HCT116 (cell line): ENCODE measurements at regions not wholly inside any gene's neighbourhood (a gene's known extent, or its start where the extent isn't known, plus 50 kb on each side); places are given as distances from the start of the nearest gene placed in this dataset.

Source experiments
- ATAC-seq: fragments of 200-7000 bp; cut with Tn5 transposase; 2 replicates; pipeline ENCODE4 v1.9.1; 2020; ENCODE audit warnings: mild to moderate bottlenecking, moderate library complexity
- BruUV-seq: library from RNA; stranded (reverse); fragments of 400-500 nt; replicated peaks from 2 replicates; lab custom pipeline; 2021; lab: Mats Ljungman, UMichigan
- CTCF ChIA-PET: fragments of 300-600 bp; sonication (Branson Sonifier 250); formaldehyde crosslinking; loops from one replicate; lab custom pipeline; 2021; ENCODE audit warnings: antibody characterized with exemption; lab: Charles Lee
- POLR2A ChIA-PET: fragments of 300-600, 350-600 bp; sonication (Branson Sonifier 250); formaldehyde crosslinking; loops from one replicate; lab custom pipeline; 2021; ENCODE audit warnings: antibody characterized with exemption; lab: Charles Lee
- RAD21 ChIA-PET, 2 experiments: fragments of 300-600 bp; sonication (Branson Sonifier 250); formaldehyde crosslinking; loops; one replicate each; lab custom pipeline; 2023; ENCODE audit warnings: low total read pairs in 2 of 2; ENCODE audit not compliant: uncharacterized antibody in 2 of 2, unreplicated experiment in 2 of 2, low non-redundant PET in 1 of 2; lab: Charles Lee
- DNase-seq: peaks from one replicate; pipeline ENCODE4 v3.0.0-alpha.2; 2010; ENCODE audit warnings: low read depth, low spot score
- H2AFZ ChIP-seq: fragments of 200-600 bp; shearing (Covaris generic), sonication (generic); 2 replicates; pipeline ENCODE4 v1.6.1; 2017; ENCODE audit warnings: low read depth, mixed run types, mixed read lengths, antibody characterized with exemption, low read length; ENCODE audit not compliant: poor library complexity, severe bottlenecking
- H3K27ac ChIP-seq: 2 replicates; pipeline ENCODE4 v1.5.1; 2012; ENCODE audit warnings: low read depth, low read length
- H3K27me3 ChIP-seq: fragments of 200-600 bp; sonication (generic); 2 replicates; pipeline ENCODE4 v1.6.1; 2016; ENCODE audit warnings: mixed run types, low read length, mixed read lengths; ENCODE audit not compliant: insufficient read depth
- H3K36me3 ChIP-seq, 2 experiments: fragments of 200-500 bp in 1 of 2; fragments of 200-600 bp in 1 of 2; sonication (Bioruptor generic) in 1 of 2; sonication (generic) in 1 of 2; 2 replicates each; pipeline versions ENCODE4 v1.5.1 to v1.6.1; 2014 to 2016; ENCODE audit warnings: low read length in 2 of 2, inconsistent platforms in 1 of 2, mixed read lengths in 1 of 2, mixed run types in 1 of 2; ENCODE audit not compliant: insufficient read depth in 2 of 2, control insufficient read depth in 1 of 2
- H3K4me1 ChIP-seq, 2 experiments: fragments of 200-600 bp in 1 of 2; sonication (generic) in 1 of 2; 2 replicates each; pipeline versions ENCODE4 v1.5.1 to v1.6.1; 2012 to 2017; ENCODE audit warnings: low read length in 2 of 2, inconsistent platforms in 1 of 2, mild to moderate bottlenecking in 1 of 2, mixed read lengths in 1 of 2, mixed run types in 1 of 2, moderate library complexity in 1 of 2; ENCODE audit not compliant: insufficient read depth in 2 of 2, control insufficient read depth in 1 of 2
- H3K4me2 ChIP-seq: fragments of 200-600 bp; sonication (generic); 2 replicates; pipeline ENCODE4 v1.6.1; 2017; ENCODE audit warnings: mixed run types, low read length, mixed read lengths
- H3K4me3 ChIP-seq, 2 experiments: fragments of 200-600 bp in 1 of 2; sonication (generic) in 1 of 2; replicated peaks in 1 of 2; 2 replicates each; pipeline ENCODE4 v1.5.1; 2011 to 2016; ENCODE audit warnings: low read length in 2 of 2, control low read depth in 1 of 2, low read depth in 1 of 2, mild to moderate bottlenecking in 1 of 2, mixed read lengths in 1 of 2, mixed run types in 1 of 2
- H3K79me2 ChIP-seq: fragments of 200-600 bp; sonication (generic); 2 replicates; pipeline ENCODE4 v1.6.1; 2017; ENCODE audit warnings: mild to moderate bottlenecking, mixed run types, low read length, moderate library complexity, mixed read lengths; ENCODE audit not compliant: insufficient read depth
- H3K9ac ChIP-seq: fragments of 200-600 bp; sonication (generic); 2 replicates; pipeline ENCODE4 v1.6.1; 2016; ENCODE audit warnings: low read length, mixed read lengths
- H3K9me2 ChIP-seq: fragments of 200-600 bp; sonication (generic), shearing (Covaris generic); 2 replicates; pipeline ENCODE4 v1.6.1; 2017; ENCODE audit warnings: mixed run types, mild to moderate bottlenecking, moderate library complexity; ENCODE audit not compliant: insufficient read depth
- H3K9me3 ChIP-seq, 2 experiments: fragments of 200-500 bp in 1 of 2; fragments of 200-600 bp in 1 of 2; sonication (Bioruptor generic) in 1 of 2; sonication (generic) in 1 of 2; 2 replicates each; pipeline ENCODE4 v1.6.1; 2014 to 2017; ENCODE audit warnings: low read length in 2 of 2, mixed read lengths in 2 of 2, inconsistent platforms in 1 of 2, low read depth in 1 of 2, mild to moderate bottlenecking in 1 of 2, mixed run types in 1 of 2, moderate library complexity in 1 of 2; ENCODE audit not compliant: control insufficient read depth in 1 of 2, insufficient read depth in 1 of 2
- H4K20me1 ChIP-seq: fragments of 200-600 bp; sonication (generic), shearing (Covaris generic); 2 replicates; pipeline ENCODE4 v1.6.1; 2017; ENCODE audit warnings: mixed run types, mild to moderate bottlenecking, moderate library complexity; ENCODE audit not compliant: insufficient read depth
- ATF3 ChIP-seq: IDR thresholded peaks from 2 replicates; pipeline ENCODE4 v1.6.1; 2012
- CBX3 ChIP-seq: IDR thresholded peaks from 2 replicates; pipeline ENCODE4 v1.6.1; 2012; ENCODE audit warnings: low read depth
- CEBPB ChIP-seq: IDR thresholded peaks from 2 replicates; pipeline ENCODE4 v1.6.1; 2012; ENCODE audit warnings: low read depth
- CTCF ChIP-seq, 3 experiments: fragments of 200-600 bp in 1 of 3; sonication (generic) in 1 of 3; IDR thresholded peaks in 2 of 3; conservative IDR thresholded peaks in 1 of 3; 2 replicates each; pipeline ENCODE4 v1.5.1; 2012 to 2017; ENCODE audit warnings: low read depth in 2 of 3, low read length in 2 of 3, antibody characterized with exemption in 1 of 3, borderline replicate concordance in 1 of 3, control low read depth in 1 of 3, mild to moderate bottlenecking in 1 of 3, mixed read lengths in 1 of 3, mixed run types in 1 of 3, moderate library complexity in 1 of 3; ENCODE audit not compliant: insufficient read depth in 1 of 3
- EGR1 ChIP-seq: IDR thresholded peaks from 2 replicates; pipeline ENCODE4 v1.6.1; 2012; ENCODE audit warnings: low read depth
- ELF1 ChIP-seq: IDR thresholded peaks from 2 replicates; pipeline ENCODE4 v1.6.1; 2012; ENCODE audit warnings: low read depth, borderline replicate concordance
- EZH2 ChIP-seq: fragments of 200-600 bp; sonication (generic); IDR thresholded peaks from 2 replicates; pipeline ENCODE4 v1.6.1; 2017; ENCODE audit warnings: antibody characterized with exemption, mixed run types
- EZH2phosphoT487 ChIP-seq: fragments of 200-600 bp; IDR thresholded peaks from 2 replicates; pipeline ENCODE4 v1.6.1; 2018; ENCODE audit warnings: antibody characterized with exemption, borderline replicate concordance
- FOSL1 ChIP-seq: IDR thresholded peaks from 2 replicates; pipeline ENCODE4 v1.6.1; 2012; ENCODE audit warnings: low read depth
- JUND ChIP-seq: IDR thresholded peaks from 2 replicates; pipeline ENCODE4 v1.6.1; 2012
- MAX ChIP-seq: IDR thresholded peaks from 2 replicates; pipeline ENCODE4 v1.6.1; 2012
- POLR2AphosphoS5 ChIP-seq: IDR thresholded peaks from 2 replicates; pipeline ENCODE4 v1.6.1; 2011; ENCODE audit warnings: mild to moderate bottlenecking, low read depth, low read length, moderate library complexity
- RAD21 ChIP-seq: IDR thresholded peaks from 2 replicates; pipeline ENCODE4 v1.6.1; 2012; ENCODE audit warnings: low read depth, mild to moderate bottlenecking
- REST ChIP-seq: IDR thresholded peaks from 2 replicates; pipeline ENCODE4 v1.6.1; 2012; ENCODE audit warnings: low read depth
- SIN3A ChIP-seq: IDR thresholded peaks from 2 replicates; pipeline ENCODE4 v1.6.1; 2012; ENCODE audit warnings: low read depth
- SP1 ChIP-seq: IDR thresholded peaks from 2 replicates; pipeline ENCODE4 v1.6.1; 2012; ENCODE audit warnings: low read depth
- SRF ChIP-seq: IDR thresholded peaks from 2 replicates; pipeline ENCODE4 v1.6.1; 2012; ENCODE audit warnings: low read depth
- YY1 ChIP-seq: IDR thresholded peaks from 2 replicates; pipeline ENCODE4 v1.6.1; 2011; ENCODE audit warnings: low read length, low read depth, moderate library complexity, mild to moderate bottlenecking; ENCODE audit not compliant: insufficient replicate concordance; ENCODE audit errors: extremely low read depth
- ZBTB33 ChIP-seq: IDR thresholded peaks from 2 replicates; pipeline ENCODE4 v1.6.1; 2011; ENCODE audit warnings: mild to moderate bottlenecking, low read length, moderate library complexity; ENCODE audit not compliant: insufficient replicate concordance; ENCODE audit errors: extremely low read depth
- ZFX ChIP-seq: fragments of 450-650 bp; IDR thresholded peaks from 2 replicates; pipeline ENCODE4 v1.6.1; 2017
- intact Hi-C: fragments of 100-400 bp; cut with micrococcal nuclease; formaldehyde crosslinking; loops from 2 replicates; pipeline ENCODE4 v1.10.0; 2022

- no peak overlapping the region for H2AFZ ChIP-seq
- H3K9me3 ChIP-seq: no peaks in the 10 kb centered on the region
- POLR2A ChIA-PET: no interaction called here
- CTCF ChIA-PET: no interaction called here
- no peaks in the 10 kb centered on the region for H3K27me3 ChIP-seq
- ATAC-seq: no peak
- H3K79me2 ChIP-seq: no peaks in the 10 kb centered on the region
- no peak overlapping the region for H3K9ac ChIP-seq
- RAD21 ChIA-PET: no interaction called here
- no peaks in the 10 kb centered on the region for H4K20me1 ChIP-seq
- TF ChIP-seq ZBTB33 (no peak), CEBPB (no peak), RAD21 (no peak), CBX3 (no peak), SIN3A (no peak), POLR2AphosphoS5 (no peak), EZH2 (no peak), ELF1 (no peak), JUND (no peak), EZH2phosphoT487 (no peak), EGR1 (no peak), SRF (no peak), ATF3 (no peak), REST (no peak), MAX (no peak), CTCF (IDR thresholded peaks at IDR 0.05 in 2 of 3, conservative IDR thresholded peaks at IDR 0.05 in 1 of 3; ENCODE audit: borderline replicate concordance in 1 of 3, insufficient read depth in 1 of 3, low read depth in 2 of 3, low read length in 2 of 3) (no peak), ZFX (no peak), YY1 (no peak), FOSL1 (no peak), SP1 (no peak)
- no peak overlapping the region for H3K27ac ChIP-seq
- no peaks in the 10 kb centered on the region for H3K4me1 ChIP-seq
- H3K4me2 ChIP-seq: no peak overlapping the region
- H3K36me3 ChIP-seq: no peaks in the 10 kb centered on the region
- intact Hi-C loops: no loop called here
- H3K4me3 ChIP-seq: no peak overlapping the region
- no peaks in the 10 kb centered on the region for H3K9me2 ChIP-seq
- no peak for DNase-seq
- no TSS peak for BruUV-seq
Observed at GRCh38 chr7:16034866-16035265, 348.4 kb upstream of the MEOX2 start.
